HG02759 (cell line): ENCODE measurements at regions not wholly inside any gene's neighbourhood (a gene's known extent, or its start where the extent isn't known, plus 50 kb on each side); places are given as distances from the start of the nearest gene placed in this dataset.
A peak's percentile ranks its signal among the peaks of the same experiment; 100 is the strongest.
"Not testable (repeated sequence)": the region's sequence is repeated elsewhere in the genome, so short reads cannot be mapped to it uniquely, and the experiment has no call there.

Experiments used
- ATAC-seq: cut with Tn5 transposase; IDR thresholded peaks from one replicate; pipeline ENCODE4 v1.9.1; 2021; ENCODE audit warnings: mild to moderate bottlenecking, moderate library complexity; ENCODE audit not compliant: unreplicated experiment

DNA sequence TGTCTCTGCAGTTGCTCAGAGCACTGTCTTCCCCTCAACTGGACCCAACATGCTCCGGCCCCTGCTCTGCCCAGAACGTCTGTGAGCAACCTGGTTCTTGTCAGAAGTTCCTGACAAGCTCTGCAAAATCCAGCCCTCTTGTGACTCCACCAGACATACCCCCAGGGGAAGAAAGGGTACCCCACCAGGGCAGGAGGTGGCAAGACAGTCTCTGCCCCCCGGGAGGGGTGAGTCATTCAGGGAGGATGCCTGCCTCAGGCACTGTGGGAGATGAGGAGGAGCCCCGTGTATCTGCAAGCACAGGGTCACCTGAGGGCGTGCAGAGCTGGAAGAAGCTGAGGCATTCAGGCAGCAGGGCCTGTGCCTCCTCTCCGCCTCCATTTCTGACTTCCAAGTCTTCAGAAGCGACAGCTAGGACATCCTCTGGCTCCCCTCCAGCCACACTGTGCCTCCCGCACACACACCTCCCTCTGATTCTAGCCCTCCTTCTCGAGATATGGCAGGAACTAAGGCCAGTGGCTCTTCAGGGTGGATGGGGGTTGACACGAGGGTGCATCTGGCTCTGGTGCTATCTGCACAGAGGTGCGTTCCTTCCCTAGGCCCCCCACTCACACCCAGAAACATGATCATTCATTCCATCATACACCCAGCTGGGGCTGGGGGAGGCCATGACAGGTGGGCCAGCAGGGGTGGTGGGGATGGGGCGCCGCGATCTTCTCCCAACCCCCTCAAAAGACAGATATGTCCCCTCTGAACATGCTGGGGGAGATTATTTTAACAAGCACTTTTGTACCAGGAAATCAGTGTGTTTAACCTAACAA is 222.2 kb downstream of the CYP26B1 start:
- no peak for ATAC-seq

DNA sequence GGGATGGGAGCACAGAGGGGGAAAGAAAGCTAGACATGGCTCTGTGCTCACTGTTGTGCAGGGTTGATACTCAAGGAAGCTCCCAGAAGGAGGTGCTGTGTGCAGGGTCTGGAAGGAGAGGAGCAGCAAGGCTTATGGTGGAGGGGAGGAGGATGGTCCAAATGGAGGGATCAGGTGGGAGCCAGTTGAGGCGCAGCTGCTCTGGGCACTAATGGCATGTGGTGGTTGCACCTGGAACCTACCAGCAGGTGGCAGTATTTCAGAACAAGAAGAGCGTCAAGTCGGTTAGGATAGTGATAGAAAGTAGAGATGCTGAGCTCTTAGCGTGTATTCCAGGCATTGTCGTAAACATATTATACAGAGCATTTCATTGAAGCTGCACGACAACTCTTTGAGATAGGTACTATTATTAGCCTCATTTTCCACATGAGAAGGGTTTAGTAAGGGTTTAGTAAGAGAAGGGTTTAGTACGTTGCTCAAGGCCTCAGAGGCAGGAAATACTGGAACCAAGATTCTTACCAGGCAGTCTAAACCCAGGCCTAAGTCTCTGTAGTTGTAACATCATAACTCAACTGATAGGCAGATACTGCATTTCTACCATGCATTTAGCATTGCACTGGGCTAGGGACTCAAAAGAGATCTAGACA is 223.7 kb downstream of the CYP26B1 start:
- peak; percentile 76 for ATAC-seq

DNA sequence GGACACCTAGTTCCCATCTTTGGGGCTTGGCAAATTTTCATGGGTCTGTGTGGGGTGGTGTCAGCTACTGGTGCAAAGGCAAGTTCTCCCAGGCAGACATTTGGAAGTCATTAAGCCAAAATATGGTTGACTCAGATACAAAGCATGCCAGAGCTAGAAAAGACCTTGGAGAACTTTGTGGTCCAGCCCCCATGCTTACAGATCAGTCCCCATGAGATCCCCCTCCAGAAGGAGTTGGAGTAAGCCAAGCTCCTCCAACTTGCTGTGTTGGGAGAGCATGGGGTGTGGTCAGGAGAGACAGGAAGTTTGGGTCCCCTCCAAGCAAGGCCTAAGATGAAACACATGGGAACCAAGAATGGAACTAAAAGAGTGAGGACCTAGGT is 224.5 kb downstream of the CYP26B1 start:
- no peak for ATAC-seq

DNA sequence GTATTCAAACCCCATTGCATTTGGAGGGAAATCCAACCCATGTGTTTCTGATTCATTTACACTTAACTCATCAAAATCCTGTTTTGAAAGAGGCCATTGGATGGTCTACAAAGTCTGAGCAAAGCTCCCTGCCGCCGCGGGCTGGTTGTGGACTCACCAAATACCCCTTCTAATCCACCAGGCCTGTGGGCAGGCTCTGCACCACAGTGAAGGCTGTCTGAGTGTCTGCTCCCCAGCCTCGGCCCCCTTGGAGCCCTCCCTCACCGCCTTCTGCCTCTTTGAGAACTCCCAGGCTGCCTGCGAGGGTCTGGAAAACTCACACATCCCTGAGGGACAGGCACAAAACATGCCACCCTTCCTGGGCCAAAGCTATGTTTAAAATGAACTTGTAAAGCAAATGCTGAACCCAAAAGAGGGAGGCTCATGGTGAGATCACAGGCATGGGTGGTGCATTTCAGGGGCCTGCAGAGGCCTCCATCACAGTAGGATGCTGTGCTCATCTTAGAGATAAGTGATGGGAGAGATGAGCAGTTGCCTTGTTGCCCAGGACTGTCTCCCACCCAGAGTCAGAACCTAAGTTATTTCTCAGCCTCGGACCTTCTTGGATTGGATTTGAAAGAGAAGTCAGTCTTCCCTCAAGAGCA is 225.0 kb downstream of the CYP26B1 start:
- no peak for ATAC-seq

DNA sequence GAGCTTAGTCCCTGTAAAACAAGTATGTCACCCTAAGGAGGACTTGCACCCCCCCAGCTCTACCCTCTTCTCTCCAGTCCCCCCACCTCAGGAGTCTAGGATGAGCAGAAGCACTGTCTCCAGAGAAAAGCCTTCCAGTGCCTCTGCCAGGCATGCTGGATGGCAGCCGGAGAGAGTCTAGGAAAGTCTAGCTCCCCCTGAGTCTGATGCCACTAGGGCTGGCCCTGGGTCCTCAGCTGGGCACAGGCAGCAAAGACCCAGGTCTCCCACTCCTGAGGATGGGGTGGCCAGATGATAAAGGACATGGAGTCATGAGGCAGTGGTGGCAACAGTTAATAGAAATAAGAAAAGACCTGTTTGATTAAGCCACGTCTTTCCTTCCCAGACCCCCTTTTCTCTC is 225.6 kb downstream of the CYP26B1 start:
- ATAC-seq, result no peak

DNA sequence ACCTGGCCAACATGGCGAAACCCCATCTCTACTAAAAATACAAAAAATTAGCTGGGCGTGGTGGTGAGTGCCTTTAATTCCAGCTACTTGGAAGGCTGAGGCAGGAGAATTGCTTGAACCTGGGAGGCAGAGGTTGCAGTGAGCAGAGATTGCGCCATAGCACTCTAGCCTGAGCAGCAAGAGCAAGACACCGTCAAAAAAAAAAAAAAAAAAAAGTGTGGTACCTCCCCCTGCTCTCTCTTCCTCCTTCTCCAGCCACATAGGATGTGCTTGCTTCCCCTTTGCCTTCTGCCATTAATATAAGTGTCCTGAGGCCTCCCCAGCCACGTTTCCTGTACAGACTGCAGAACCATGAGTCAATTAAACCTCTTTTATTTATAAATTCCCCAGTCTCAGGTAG is 226.8 kb downstream of the CYP26B1 start:
- not testable (repeated sequence) for ATAC-seq

DNA sequence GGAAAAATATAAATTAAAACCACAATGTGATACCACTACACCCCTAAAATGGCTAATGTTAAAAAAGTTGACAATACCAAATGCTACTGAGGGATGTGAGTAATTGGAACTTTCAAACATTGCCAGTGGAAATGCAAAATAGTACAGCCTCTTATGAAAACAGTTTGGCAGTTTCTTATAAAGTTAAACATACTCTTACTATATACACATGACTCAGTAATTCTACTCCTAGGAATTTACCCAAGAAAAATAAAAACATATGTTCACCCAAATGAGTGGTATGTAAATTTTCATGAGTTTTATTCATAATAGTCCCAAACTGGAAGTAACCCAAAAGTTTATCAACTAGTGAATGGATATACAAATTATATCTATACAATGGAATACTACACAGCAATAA is 228.0 kb downstream of the CYP26B1 start:
- no peak for ATAC-seq

DNA sequence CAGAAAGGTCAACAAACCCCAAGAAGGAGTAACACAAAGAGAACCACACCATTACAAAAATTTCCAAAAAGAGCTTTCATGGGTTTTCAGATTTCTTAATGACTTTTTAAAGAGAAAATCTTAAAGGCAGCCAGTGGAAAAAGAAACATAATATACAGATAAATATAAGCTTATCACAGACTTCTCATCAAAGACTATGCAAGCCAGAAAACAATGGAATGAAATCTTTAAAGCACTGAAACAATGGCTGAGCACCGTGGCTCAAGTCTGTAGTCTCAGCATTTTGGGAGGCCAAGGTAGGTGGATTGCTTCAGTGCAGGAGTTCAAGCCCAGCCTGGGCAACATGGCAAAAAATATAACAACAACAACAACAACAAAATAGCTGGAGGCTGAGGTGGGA is 237.4 kb downstream of the CYP26B1 start:
- ATAC-seq, result no peak

DNA sequence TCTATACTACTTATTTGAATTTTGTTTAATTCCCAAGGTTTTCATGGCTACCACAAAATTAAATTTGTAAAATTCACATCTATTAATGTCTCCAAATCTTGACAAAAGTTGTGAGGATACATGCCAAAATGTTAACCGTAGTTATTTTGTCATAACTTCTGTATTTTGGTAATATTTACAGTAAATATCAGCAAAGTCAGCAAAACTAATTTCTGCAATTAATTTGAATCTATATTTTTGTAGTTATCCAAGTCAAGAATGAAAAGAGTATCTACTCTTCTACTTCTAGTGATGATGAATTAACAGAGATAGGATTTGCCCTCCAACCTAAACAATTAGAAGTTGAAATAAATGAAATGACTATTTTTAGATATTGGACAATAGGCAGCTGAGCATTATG is 238.9 kb downstream of the CYP26B1 start:
- ATAC-seq, result no peak

DNA sequence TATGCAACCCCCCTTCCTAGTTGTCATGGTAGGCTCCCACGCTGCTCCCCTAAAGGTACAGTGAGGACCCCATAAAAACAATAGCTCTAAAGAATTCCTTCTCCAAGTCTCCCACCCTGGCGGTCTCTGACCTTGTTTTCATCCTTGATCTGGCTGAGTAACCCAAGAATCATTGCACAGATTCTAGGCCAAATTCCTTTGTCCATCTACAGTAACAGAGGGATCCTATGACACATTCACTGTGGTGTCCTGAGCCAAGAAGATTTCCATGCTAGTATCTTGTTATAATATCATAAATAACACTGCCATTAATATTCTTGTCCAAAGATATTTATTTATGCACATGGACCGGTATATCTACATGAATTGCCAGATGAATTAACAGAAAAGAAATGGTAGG is 240.2 kb downstream of the CYP26B1 start:
- no peak for ATAC-seq

DNA sequence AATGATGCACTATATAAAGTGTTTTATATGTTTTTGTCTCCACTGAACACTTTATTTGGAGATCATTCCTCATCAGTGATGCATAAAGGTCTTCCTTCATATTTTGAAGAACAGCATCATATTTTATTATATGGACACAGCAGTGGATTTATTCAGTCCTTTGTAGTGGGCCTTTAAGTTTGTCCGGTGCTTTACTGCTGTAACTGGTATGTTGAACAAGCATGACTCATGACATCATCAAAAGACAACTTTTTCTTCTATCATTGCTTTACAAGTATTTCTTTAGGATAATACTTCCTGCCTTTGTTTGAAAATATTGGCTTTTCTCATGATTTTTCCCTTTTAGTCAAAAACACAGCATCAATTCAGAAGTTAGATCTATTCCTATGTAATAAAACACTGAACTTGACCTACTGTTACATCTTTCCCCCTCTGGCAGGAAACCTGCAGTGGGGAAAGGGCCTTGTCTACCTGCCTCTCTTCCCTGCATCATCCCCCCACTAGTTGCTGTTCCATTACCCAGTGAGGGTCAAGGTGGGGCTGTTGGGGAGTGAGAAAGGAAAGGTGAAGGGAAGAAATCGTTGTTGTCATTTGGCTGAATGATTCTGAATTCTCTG is 241.2 kb downstream of the CYP26B1 start:
- no peak for ATAC-seq

DNA sequence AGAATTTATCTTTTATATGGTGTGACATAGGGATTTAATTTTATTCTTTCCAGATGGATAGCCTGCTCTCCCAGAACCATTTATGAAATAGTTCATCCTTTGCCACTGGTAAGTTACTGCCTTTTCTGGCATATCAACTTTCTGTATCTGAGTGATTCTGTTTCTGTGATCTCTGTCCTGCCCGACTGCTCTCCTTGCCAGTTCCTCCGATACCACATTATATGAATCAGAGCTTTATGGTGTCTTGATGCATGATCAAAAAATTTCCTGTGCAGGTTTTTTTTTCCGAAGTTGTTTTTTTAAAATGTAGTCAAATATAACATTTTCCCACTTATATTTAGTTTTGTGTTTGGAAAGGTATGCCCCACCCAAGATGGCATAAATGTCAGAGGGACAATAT is 242.5 kb downstream of the CYP26B1 start:
- ATAC-seq, result no peak

DNA sequence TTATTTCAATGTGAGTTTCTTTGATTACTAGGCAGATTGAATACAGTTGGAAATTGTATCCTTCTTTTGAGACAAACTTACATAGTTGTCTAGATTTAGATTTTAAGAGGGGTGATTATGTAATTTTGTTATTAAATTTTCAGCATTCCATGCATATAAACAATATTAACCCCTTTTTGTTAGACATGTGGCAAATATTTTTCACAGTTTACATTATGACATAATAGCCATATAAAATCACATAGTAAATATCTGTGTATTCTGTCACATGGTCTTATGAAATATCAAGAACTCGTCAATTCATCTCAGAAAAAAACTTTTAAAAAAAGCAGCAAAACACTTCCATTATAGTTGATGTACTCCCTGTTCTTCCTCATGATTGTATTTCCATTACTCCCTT is 243.8 kb downstream of the CYP26B1 start:
- ATAC-seq, result no peak

DNA sequence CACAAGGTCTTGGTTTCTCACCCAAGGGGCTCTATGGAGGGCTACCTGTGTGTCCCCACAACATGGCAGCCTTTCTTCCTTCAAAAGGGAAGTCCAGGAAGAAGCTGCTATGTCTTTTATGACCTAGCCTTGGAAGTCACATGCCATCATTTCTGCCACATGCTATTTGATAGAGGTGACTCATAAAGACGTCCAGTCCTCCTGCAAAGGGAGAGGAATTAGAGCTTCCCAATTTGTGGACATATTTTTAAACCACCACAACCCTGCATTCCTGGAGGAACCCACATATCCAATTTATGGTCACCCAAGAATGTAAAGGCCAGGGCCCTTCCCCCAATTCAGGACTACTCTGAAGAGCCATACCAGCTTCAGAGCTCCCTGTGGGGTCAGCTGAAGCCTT is 246.2 kb downstream of the CYP26B1 start:
- no peak for ATAC-seq

DNA sequence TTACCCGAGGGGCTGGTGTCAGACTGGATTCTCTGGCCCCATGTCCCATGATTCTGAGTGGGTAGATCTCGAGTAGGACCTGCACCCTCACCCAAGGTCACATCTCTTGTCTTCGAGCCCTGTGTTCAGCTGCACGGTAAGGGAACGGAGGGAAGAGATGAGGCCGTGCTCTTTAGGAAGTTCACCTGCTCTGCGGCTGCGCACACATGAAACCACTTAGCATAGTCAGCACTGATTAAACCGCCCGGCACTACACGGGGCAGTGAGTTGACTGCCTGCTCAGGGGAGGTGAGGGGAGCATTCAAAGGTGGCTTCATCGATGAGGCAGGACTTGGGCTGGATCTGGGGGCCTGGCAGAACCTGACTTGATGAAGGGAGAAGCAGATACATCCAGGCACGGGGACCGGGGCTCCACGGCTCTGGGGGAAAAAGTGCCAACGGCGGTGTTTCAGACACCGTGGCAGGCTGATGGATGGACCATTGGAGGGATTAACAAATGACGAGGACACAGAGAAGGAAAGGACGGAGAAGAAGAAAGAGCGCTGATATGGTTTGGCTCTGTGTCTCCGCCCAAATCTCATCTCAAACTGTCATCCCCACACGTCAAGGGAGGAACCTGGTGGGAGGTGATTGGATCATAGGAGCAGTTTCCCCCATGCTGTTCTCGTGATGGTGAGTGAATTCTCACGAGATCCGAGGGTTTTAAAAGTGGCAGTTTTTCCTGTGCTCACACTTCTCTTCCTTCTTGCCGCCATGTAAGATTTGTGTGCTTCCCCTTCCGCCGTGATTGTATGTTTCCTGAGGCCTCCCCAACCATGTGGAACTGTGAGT is 248.6 kb downstream of the CYP26B1 start:
- no peak for ATAC-seq

DNA sequence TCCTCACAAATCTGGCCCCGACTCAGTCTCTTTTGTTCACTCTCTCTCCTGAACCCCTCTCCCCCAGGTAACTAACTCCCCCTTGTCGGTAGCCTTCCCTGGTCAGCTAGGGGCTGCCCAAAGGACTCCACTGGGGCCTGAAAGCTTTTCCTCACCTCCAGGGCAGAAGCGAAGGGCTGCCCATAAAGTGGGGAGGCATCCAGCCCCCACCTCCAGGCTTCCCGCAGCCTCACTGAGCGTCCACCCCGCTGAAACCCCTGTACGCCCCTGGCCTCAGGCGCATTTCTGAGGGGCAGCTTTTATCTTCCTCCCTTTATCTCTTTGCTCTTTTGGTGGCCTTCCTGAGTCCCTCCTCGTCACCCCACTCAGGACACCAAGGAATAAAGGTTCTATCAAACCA is 249.3 kb downstream of the CYP26B1 start:
- no peak for ATAC-seq

DNA sequence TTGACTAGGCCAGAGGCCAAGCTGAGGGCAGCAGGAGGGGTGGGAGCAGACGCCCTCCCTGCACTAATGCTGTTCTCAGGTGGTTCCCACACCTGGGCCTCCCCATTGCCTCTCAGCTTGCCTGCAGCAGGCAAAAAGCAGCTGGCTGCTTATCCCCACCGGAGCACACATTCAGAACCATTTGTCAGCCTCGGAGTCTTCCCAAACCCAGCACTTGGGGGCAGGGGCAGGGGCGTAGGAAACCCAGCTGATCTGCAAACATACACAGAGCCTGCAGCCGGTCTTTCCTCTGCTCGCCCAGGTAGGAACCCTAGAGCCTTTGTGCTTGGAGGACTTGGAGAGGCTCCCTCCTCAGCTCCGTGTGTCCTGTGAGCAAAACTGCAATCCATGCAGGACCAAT is 249.8 kb downstream of the CYP26B1 start:
- no peak for ATAC-seq

DNA sequence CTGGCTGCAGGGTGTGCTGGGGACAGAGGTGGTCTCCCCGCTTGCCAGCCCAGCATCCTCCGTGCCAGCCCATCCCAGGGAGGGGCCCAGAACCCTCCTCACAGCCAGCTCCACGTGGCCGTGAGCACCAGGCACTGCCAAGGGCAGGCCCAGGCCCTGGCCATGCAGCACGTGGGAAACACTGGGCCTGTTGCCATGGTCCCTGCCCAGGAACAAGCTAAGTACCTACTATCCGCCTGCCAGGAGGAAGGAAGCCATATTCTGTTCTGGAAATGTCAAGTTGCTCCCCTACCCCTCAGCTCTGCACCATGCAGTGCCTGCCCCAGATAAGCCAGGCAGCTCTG is 250.6 kb downstream of the CYP26B1 start:
- ATAC-seq, result no peak

DNA sequence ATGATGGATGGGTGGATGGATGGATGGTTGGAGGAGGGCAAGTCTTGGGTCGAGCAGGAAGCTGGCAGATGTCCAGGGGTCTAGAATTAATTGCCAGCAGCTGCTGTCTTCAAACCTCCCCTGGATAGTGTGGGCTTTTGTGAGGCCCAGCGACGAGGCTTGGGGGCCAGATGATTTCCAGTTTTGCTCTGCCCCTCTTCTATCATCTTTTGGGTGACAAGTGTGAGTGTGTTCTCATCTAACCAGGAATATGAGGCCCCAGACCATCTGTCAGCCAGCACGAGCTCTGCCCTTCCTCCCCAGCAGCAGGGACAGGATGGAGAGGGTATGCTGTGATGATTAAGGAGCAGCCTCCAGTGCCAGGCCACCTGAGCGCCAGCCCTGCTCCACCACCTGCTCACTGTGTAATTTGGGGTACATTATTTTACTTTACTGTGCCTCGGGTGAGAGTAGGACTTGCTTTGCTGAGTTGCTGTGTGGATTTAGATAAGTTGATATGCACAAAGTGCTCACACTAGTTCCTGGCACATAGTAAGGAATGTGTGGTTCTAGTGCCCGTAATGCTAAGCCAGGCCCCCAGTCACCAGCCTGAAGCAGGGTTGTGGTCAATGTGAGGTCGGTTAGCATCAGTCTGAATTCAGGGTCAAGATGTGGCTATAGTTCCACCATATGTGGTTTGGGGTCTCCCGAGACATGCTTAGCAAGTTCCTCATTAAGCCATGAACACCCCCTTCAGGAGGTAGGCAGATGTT is 251.1 kb downstream of the CYP26B1 start:
- no peak for ATAC-seq
